Caco-2 (cell line): ENCODE measurements at regions not wholly inside any gene's neighbourhood (a gene's known extent, or its start where the extent isn't known, plus 50 kb on each side); places are given as distances from the start of the nearest gene placed in this dataset.
"Not testable (repeated sequence)": the region's sequence is repeated elsewhere in the genome, so short reads cannot be mapped to it uniquely, and the experiment has no call there.

ENCODE experiments used
- BruUV-seq: library from RNA; stranded (reverse); fragments of 400-500 nt; replicated peaks from 2 replicates; lab custom pipeline; 2021; lab: Mats Ljungman, UMichigan
- CTCF ChIA-PET: fragments of 300-600 bp; sonication (Branson Sonifier 250); formaldehyde crosslinking; loops from one replicate; lab custom pipeline; 2022; ENCODE audit warnings: antibody characterized with exemption; lab: Charles Lee
- POLR2A ChIA-PET: fragments of 300-600 bp; sonication (Branson Sonifier 250); formaldehyde crosslinking; loops from one replicate; lab custom pipeline; 2022; ENCODE audit warnings: antibody characterized with exemption; lab: Charles Lee
- DNase-seq, 2 experiments: peaks; one replicate each; pipeline versions ENCODE4 v3.0.0 to v3.0.0-alpha.2; 2020 to 2022
- H3K27me3 ChIP-seq: replicated peaks from 2 replicates; pipeline ENCODE4 v1.6.0; 2011; ENCODE audit warnings: low read length; ENCODE audit not compliant: control insufficient read depth, insufficient read depth
- H3K36me3 ChIP-seq: 2 replicates; pipeline ENCODE4 v1.5.1; 2011; ENCODE audit warnings: low read length; ENCODE audit not compliant: control insufficient read depth, insufficient read depth
- H3K4me1 ChIP-seq: fragments of 250-450 bp; sonication (Bioruptor Pico); 2 replicates; pipeline ENCODE4 v1.5.1; 2020; ENCODE audit warnings: mild to moderate bottlenecking
- H3K4me3 ChIP-seq: 2 replicates; pipeline ENCODE4 v1.5.1; 2011; ENCODE audit warnings: low read depth, mild to moderate bottlenecking, control low read depth, low read length
- H3K9me3 ChIP-seq: fragments of 250-450 bp; sonication (Bioruptor Pico); 2 replicates; pipeline ENCODE4 v1.5.1; 2020; ENCODE audit warnings: mild to moderate bottlenecking, moderate library complexity
- H3K27ac Mint-ChIP-seq: one replicate; pipeline ENCODE4 v1.8.0; 2022; ENCODE audit warnings: mixed read lengths; ENCODE audit not compliant: unreplicated experiment
- H3K27me3 Mint-ChIP-seq: one replicate; pipeline ENCODE4 v1.8.0; 2022; ENCODE audit warnings: mixed read lengths; ENCODE audit not compliant: insufficient read depth, unreplicated experiment
- H3K36me3 Mint-ChIP-seq: one replicate; pipeline ENCODE4 v1.8.0; 2022; ENCODE audit warnings: mild to moderate bottlenecking, mixed read lengths; ENCODE audit not compliant: insufficient read depth, unreplicated experiment
- H3K4me1 Mint-ChIP-seq: one replicate; pipeline ENCODE4 v1.8.0; 2022; ENCODE audit warnings: low read depth, mixed read lengths; ENCODE audit not compliant: unreplicated experiment
- H3K4me3 Mint-ChIP-seq: one replicate; pipeline ENCODE4 v1.8.0; 2022; ENCODE audit warnings: mild to moderate bottlenecking, moderate library complexity, mixed read lengths; ENCODE audit not compliant: unreplicated experiment
- H3K9me3 Mint-ChIP-seq: one replicate; pipeline ENCODE4 v1.8.0; 2022; ENCODE audit warnings: mixed read lengths; ENCODE audit not compliant: unreplicated experiment
- intact Hi-C: fragments of 100-400 bp; cut with micrococcal nuclease; formaldehyde crosslinking; loops from one replicate; pipeline ENCODE4 v1.10.0; 2022; ENCODE audit not compliant: unreplicated experiment
- TF ChIP-seq, protein P1 (sequence below), 2 experiments: fragments of 200-600 bp in 1 of 2; IDR thresholded peaks; 1 replicate in 1 of 2; 2 replicates in 1 of 2; pipeline versions ENCODE4 v1.5.1 to v1.8.0; 2011 to 2022; ENCODE audit warnings: antibody characterized with exemption in 1 of 2, control low read depth in 1 of 2, inconsistent platforms in 1 of 2, low read depth in 1 of 2, low read length in 1 of 2, mild to moderate bottlenecking in 1 of 2, moderate library complexity in 1 of 2; ENCODE audit not compliant: insufficient read depth in 1 of 2, severe bottlenecking in 1 of 2, unreplicated experiment in 1 of 2

DNA sequence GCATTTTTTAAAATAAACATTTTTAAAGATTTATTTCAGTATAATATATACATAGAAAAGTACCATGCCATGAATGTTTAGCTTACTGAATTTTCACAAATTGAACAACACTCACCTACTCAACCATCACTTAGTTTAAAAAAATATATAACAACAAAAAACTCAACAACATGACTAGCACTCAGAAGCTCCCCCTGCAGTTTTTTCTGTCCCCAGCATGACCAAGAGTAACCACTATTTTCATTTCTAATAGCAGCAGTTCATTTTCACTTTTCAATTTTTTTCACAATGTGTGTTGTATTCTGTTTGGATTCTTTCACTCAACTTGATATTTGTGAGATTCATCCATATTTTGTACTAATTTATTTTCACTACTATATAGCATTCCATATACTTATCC lies 162.3 kb upstream of the POGK start:
- H3K4me1 Mint-ChIP-seq = no peaks in the 10 kb centered on the region
- H3K36me3 ChIP-seq = no peaks in the 10 kb centered on the region
- BruUV-seq = no TSS peak
- no peaks in the 10 kb centered on the region for H3K4me1 ChIP-seq
- H3K27ac Mint-ChIP-seq = no peak overlapping the region
- no peaks in the 10 kb centered on the region for H3K36me3 Mint-ChIP-seq
- DNase-seq = no peak
- H3K4me3 Mint-ChIP-seq = no peak overlapping the region
- TF ChIP-seq, protein P1, sequence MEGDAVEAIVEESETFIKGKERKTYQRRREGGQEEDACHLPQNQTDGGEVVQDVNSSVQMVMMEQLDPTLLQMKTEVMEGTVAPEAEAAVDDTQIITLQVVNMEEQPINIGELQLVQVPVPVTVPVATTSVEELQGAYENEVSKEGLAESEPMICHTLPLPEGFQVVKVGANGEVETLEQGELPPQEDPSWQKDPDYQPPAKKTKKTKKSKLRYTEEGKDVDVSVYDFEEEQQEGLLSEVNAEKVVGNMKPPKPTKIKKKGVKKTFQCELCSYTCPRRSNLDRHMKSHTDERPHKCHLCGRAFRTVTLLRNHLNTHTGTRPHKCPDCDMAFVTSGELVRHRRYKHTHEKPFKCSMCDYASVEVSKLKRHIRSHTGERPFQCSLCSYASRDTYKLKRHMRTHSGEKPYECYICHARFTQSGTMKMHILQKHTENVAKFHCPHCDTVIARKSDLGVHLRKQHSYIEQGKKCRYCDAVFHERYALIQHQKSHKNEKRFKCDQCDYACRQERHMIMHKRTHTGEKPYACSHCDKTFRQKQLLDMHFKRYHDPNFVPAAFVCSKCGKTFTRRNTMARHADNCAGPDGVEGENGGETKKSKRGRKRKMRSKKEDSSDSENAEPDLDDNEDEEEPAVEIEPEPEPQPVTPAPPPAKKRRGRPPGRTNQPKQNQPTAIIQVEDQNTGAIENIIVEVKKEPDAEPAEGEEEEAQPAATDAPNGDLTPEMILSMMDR (IDR thresholded peaks at IDR 0.05; ENCODE audit: insufficient read depth in 1 of 2, low read depth in 1 of 2, low read length in 1 of 2, severe bottlenecking in 1 of 2, unreplicated experiment in 1 of 2) = no peak
- no peaks in the 10 kb centered on the region for H3K9me3 Mint-ChIP-seq
- H3K27me3 Mint-ChIP-seq = no peaks in the 10 kb centered on the region
- H3K9me3 ChIP-seq = no peaks in the 10 kb centered on the region
- no peak overlapping the region for H3K4me3 ChIP-seq
- intact Hi-C loops = no loop called here
- no peaks in the 10 kb centered on the region for H3K27me3 ChIP-seq
- POLR2A ChIA-PET = no interaction called here
- CTCF ChIA-PET = no interaction called here

DNA sequence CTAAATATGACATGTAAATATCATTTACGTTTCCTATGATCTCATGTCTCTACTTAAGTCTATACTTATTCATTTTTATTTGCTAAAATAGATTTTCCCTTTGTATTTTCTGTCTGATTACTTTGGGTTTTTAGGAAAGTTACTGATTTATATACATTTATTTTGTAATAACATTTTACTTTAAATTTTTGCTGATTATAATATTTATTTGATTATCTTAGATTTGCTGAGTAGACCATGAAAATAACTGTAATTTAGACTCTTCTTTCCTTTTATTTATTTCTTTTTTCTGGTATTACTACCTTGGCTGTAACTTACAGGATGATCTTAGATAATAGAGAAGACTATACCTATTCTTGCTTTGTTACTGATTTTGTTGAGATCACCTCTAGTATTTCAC lies 159.9 kb upstream of the POGK start:
- no peaks in the 10 kb centered on the region for H3K9me3 Mint-ChIP-seq
- Histone ChIP-seq H3K27me3 (no peaks in the 10 kb centered on the region), H3K4me3 (no peak overlapping the region), H3K9me3 (no peaks in the 10 kb centered on the region), H3K36me3 (no peaks in the 10 kb centered on the region), H3K4me1 (no peaks in the 10 kb centered on the region)
- CTCF ChIA-PET = no interaction called here
- intact Hi-C loops = no loop called here
- TF ChIP-seq, protein P1 (IDR thresholded peaks at IDR 0.05; ENCODE audit: insufficient read depth in 1 of 2, low read depth in 1 of 2, low read length in 1 of 2, severe bottlenecking in 1 of 2, unreplicated experiment in 1 of 2) = no peak
- H3K27ac Mint-ChIP-seq = no peak overlapping the region
- no peak overlapping the region for H3K4me3 Mint-ChIP-seq
- no peaks in the 10 kb centered on the region for H3K4me1 Mint-ChIP-seq
- H3K36me3 Mint-ChIP-seq = no peaks in the 10 kb centered on the region
- POLR2A ChIA-PET = no interaction called here
- BruUV-seq = no TSS peak
- no peaks in the 10 kb centered on the region for H3K27me3 Mint-ChIP-seq
- DNase-seq = no peak

DNA sequence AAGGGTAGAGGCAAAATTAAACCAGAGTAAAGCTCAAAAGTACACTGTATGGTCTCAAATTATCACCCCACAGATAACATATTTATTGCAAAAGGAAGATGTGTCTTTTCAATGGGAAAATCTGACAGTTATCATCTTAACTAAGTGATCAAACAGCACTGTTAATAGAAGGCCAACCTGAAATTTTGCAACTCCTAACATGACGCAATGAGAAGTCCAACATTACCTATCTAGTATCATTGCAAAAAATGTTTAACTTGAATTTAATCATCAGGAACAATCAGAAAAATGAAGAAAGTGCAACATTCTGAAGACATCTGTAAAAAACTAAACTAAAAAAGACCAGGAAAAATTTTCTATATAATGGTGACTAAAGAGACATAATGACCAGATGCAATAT lies 156.7 kb upstream of the POGK start:
- H3K27ac Mint-ChIP-seq = no peak overlapping the region
- no peaks in the 10 kb centered on the region for H3K4me1 Mint-ChIP-seq
- CTCF ChIA-PET = no interaction called here
- TF ChIP-seq, protein P1 (IDR thresholded peaks at IDR 0.05; ENCODE audit: insufficient read depth in 1 of 2, low read depth in 1 of 2, low read length in 1 of 2, severe bottlenecking in 1 of 2, unreplicated experiment in 1 of 2) = no peak
- Histone ChIP-seq H3K4me1 (no peaks in the 10 kb centered on the region), H3K27me3 (no peaks in the 10 kb centered on the region), H3K4me3 (no peak overlapping the region), H3K9me3 (no peaks in the 10 kb centered on the region), H3K36me3 (no peaks in the 10 kb centered on the region)
- intact Hi-C loops = no loop called here
- no peaks in the 10 kb centered on the region for H3K27me3 Mint-ChIP-seq
- POLR2A ChIA-PET = no interaction called here
- DNase-seq = no peak
- H3K9me3 Mint-ChIP-seq = peaks cover 10% of the 10 kb centered on the region
- H3K36me3 Mint-ChIP-seq = no peaks in the 10 kb centered on the region
- H3K4me3 Mint-ChIP-seq = no peak overlapping the region
- BruUV-seq = no TSS peak

DNA sequence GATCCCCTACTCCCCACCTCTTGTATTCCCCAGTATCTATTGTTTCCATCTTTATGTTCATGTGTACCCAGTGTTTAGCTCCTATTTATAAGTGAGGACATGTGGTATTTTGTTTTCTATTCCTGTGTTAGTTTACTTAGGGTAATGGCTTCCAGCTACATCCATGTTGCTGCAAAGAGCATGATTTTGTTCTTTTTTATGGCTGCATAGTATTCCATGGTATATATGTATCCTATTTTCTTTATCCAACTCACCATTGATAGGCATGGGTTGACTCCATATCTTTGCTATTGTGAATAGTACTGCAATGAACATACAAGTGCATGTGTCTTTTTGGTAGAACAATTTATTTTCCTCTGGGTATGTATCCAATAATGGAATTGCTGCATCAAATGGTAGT lies 154.6 kb upstream of the POGK start:
- H3K9me3 Mint-ChIP-seq, POLR2A ChIA-PET, CTCF ChIA-PET, H3K4me3 ChIP-seq, BruUV-seq, H3K36me3 ChIP-seq, H3K27me3 Mint-ChIP-seq, H3K27ac Mint-ChIP-seq, H3K4me1 Mint-ChIP-seq, DNase-seq, intact Hi-C loops, H3K4me3 Mint-ChIP-seq, H3K9me3 ChIP-seq, H3K4me1 ChIP-seq, H3K27me3 ChIP-seq, H3K36me3 Mint-ChIP-seq: not testable (repeated sequence)
